ENCODE measurements at regions not wholly inside any gene's neighbourhood (a gene's known extent, or its start where the extent isn't known, plus 50 kb on each side); places are given as distances from the start of the nearest gene placed in this dataset.

DNA sequence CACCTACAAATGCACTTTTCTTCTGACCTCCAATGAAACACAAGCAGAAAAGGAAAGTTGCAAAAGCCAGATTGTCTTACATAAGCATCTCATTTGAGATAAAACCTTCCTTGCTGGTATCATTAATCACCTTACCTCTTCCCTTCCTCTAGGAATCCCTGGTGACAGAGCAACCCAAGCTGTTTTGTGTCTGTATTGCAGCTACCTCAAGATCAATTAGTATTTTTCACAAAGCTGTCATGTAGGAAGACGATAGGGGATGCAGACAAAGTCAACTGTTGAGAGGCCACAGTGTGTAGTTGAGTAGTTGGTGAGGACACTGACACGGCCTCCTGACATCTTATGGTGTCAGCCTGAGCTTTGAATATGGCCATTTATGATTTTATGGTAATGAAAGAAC, 339.1 kb upstream of the SLC10A2 start:
- Histone ChIP-seq H3K4me1 (ENCODE audit: control insufficient read depth, insufficient read depth, low read length, poor library complexity, severe bottlenecking) (no peaks in the 10 kb centered on the region), H3K36me3 (ENCODE audit: control insufficient read depth, insufficient read depth, low read length) (no peaks in the 10 kb centered on the region), H3K27ac (ENCODE audit: insufficient read depth, low read length, poor library complexity, severe bottlenecking) (no peak overlapping the region), H3K27me3 (replicated peaks; ENCODE audit: control insufficient read depth, insufficient read depth, low read length, poor library complexity, severe bottlenecking) (no peaks in the 10 kb centered on the region), H3K4me3 (ENCODE audit: insufficient read depth, low read depth, low read length, poor library complexity, severe bottlenecking) (no peak overlapping the region), H3K9me3 (ENCODE audit: control insufficient read depth, low read length) (no peaks in the 10 kb centered on the region)
- DNase-seq = no peak

DNA sequence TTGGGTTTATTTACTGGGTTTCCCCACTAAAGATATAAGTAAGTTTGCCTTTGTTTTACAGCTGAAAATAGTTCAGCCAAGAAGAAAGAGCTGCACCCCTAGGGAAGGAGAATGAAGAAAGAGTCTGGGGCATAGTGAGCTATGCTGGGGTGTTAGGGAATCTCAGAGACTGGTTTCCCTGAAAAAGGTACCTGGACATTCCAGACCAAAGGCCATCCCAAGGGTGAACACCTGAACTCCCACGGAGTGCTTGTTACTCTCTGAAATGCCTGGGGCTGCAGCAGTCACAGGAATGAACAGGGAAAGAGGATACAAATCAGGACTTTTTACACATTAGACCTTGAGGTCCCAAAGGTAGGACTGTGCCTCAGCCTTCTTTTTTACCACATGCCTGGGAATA, 337.6 kb upstream of the SLC10A2 start:
- DNase-seq = no peak
- H3K4me1 ChIP-seq (ENCODE audit: control insufficient read depth, insufficient read depth, low read length, poor library complexity, severe bottlenecking) = no peaks in the 10 kb centered on the region
- H3K27me3 ChIP-seq (replicated peaks; ENCODE audit: control insufficient read depth, insufficient read depth, low read length, poor library complexity, severe bottlenecking) = no peaks in the 10 kb centered on the region
- H3K4me3 ChIP-seq (ENCODE audit: insufficient read depth, low read depth, low read length, poor library complexity, severe bottlenecking) = no peak overlapping the region
- no peaks in the 10 kb centered on the region for H3K9me3 ChIP-seq (ENCODE audit: control insufficient read depth, low read length)
- H3K27ac ChIP-seq (ENCODE audit: insufficient read depth, low read length, poor library complexity, severe bottlenecking) = no peak overlapping the region
- H3K36me3 ChIP-seq (ENCODE audit: control insufficient read depth, insufficient read depth, low read length) = no peaks in the 10 kb centered on the region

DNA sequence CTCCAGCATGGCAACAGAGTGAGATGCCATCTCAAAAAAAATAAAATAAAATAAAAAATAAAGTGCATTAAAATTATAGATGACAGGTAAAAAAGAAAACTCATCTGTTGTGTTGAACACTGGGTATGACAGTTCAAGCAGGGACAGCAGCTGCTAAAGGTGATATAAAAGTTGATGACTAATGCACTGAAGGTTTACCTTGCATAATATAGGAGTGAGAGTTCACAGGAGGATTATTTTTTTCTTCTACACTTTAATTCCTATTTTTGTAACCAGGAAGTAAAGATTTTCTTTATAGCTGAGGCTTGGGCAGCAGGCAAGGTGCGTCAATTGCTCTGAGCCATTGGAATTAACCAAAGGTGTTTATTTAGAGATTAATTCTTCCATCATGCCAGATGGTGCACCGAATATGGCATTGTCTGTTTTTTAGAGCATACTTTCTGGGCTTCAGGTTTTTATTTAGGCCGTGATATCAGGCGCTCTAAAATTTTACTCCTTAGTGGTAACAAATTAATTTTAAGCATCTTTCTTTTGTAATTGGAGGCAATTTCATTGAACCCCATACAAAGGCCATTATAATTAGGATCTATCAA, 337.0 kb upstream of the SLC10A2 start:
- H3K27ac ChIP-seq (ENCODE audit: insufficient read depth, low read length, poor library complexity, severe bottlenecking) = no peak overlapping the region
- DNase-seq = no peak
- H3K36me3 ChIP-seq (ENCODE audit: control insufficient read depth, insufficient read depth, low read length) = no peaks in the 10 kb centered on the region
- no peaks in the 10 kb centered on the region for H3K9me3 ChIP-seq (ENCODE audit: control insufficient read depth, low read length)
- no peak overlapping the region for H3K4me3 ChIP-seq (ENCODE audit: insufficient read depth, low read depth, low read length, poor library complexity, severe bottlenecking)
- no peaks in the 10 kb centered on the region for H3K4me1 ChIP-seq (ENCODE audit: control insufficient read depth, insufficient read depth, low read length, poor library complexity, severe bottlenecking)
- H3K27me3 ChIP-seq (replicated peaks; ENCODE audit: control insufficient read depth, insufficient read depth, low read length, poor library complexity, severe bottlenecking) = no peaks in the 10 kb centered on the region

DNA sequence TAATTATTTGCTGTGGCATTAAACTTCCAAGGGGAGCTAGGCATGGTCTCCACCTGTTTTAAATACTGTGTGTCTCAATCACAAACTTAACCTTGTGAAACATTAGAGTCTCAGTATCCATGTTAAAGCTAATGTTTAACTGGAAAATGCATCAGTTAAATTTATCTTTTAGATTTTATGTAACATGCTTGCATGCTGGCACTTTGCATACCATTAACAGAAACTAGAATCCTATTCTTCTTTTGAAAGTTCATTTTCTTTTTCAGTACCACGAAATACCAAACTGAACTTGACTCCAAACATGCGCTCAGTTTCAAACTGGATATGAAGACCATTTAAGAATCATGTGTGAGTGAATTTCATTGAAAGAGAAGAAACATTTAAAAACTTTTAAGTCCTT, 328.9 kb upstream of the SLC10A2 start:
- Histone ChIP-seq H3K4me3 (ENCODE audit: insufficient read depth, low read depth, low read length, poor library complexity, severe bottlenecking) (no peak overlapping the region), H3K4me1 (ENCODE audit: control insufficient read depth, insufficient read depth, low read length, poor library complexity, severe bottlenecking) (no peaks in the 10 kb centered on the region), H3K36me3 (ENCODE audit: control insufficient read depth, insufficient read depth, low read length) (no peaks in the 10 kb centered on the region), H3K27me3 (replicated peaks; ENCODE audit: control insufficient read depth, insufficient read depth, low read length, poor library complexity, severe bottlenecking) (no peaks in the 10 kb centered on the region), H3K27ac (ENCODE audit: insufficient read depth, low read length, poor library complexity, severe bottlenecking) (no peak overlapping the region), H3K9me3 (ENCODE audit: control insufficient read depth, low read length) (no peaks in the 10 kb centered on the region)
- DNase-seq = no peak

DNA sequence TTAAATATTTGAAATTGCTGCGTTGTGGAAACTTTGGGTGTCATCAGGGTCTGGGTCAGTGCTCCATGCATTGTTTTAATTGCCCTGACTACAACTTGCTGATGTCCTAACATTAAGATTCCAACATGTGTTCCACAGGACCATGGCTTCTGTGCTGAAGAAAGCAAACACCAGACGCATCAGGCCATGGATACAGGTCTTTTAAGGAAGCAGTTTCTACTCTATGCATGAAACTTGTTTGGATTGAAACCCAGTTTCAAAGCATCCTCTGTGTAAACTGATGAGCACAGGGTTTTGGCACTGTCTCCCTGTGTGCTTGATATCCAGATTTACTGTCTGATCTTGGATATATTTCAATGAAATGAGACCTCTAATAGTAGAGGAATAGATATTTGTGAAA, 328.4 kb upstream of the SLC10A2 start:
- Histone ChIP-seq H3K27me3 (replicated peaks; ENCODE audit: control insufficient read depth, insufficient read depth, low read length, poor library complexity, severe bottlenecking) (no peaks in the 10 kb centered on the region), H3K9me3 (ENCODE audit: control insufficient read depth, low read length) (no peaks in the 10 kb centered on the region), H3K27ac (ENCODE audit: insufficient read depth, low read length, poor library complexity, severe bottlenecking) (no peak overlapping the region), H3K36me3 (ENCODE audit: control insufficient read depth, insufficient read depth, low read length) (no peaks in the 10 kb centered on the region), H3K4me3 (ENCODE audit: insufficient read depth, low read depth, low read length, poor library complexity, severe bottlenecking) (no peak overlapping the region), H3K4me1 (ENCODE audit: control insufficient read depth, insufficient read depth, low read length, poor library complexity, severe bottlenecking) (no peaks in the 10 kb centered on the region)
- no peak for DNase-seq

DNA sequence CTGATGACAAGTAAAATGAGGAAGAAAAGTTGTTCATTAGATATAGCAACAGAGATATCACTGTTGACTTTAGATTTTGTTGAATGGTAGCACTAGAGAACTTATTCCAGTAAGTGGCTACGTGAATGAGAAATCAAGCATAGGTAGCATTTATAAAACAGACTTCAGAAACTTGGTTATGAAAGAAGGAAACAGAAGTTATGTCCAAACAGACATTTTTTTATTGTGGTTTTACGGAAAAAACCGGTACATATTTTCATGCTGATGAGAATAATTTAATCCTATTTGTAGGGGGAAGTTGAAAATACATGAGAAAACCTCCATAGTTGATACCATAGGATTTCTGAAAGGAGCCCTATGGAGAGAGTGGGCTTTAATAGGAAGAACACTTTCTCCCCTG, 325.7 kb upstream of the SLC10A2 start:
- no peak for DNase-seq
- Histone ChIP-seq H3K36me3 (ENCODE audit: control insufficient read depth, insufficient read depth, low read length) (no peaks in the 10 kb centered on the region), H3K9me3 (ENCODE audit: control insufficient read depth, low read length) (no peaks in the 10 kb centered on the region), H3K27ac (ENCODE audit: insufficient read depth, low read length, poor library complexity, severe bottlenecking) (no peak overlapping the region), H3K4me3 (ENCODE audit: insufficient read depth, low read depth, low read length, poor library complexity, severe bottlenecking) (no peak overlapping the region), H3K4me1 (ENCODE audit: control insufficient read depth, insufficient read depth, low read length, poor library complexity, severe bottlenecking) (no peaks in the 10 kb centered on the region), H3K27me3 (replicated peaks; ENCODE audit: control insufficient read depth, insufficient read depth, low read length, poor library complexity, severe bottlenecking) (no peaks in the 10 kb centered on the region)

DNA sequence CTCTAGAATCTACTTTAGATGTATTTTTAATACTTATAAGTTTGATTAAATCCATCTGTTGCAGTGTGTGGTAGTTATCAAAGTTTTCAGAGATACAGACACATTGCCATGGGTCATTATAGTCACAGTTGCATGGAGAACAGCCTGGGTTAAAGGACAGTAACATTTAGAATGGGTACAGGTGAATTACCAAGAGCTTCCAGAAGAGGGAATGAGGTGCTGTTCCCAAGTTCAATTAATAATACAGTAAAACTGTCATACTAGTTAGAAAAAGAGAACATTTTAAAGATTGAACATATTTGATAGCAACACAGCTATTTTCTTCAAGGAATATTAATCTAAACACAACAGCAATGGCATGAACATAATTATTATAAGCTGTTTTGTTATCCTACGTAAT, 322.6 kb upstream of the SLC10A2 start:
- no peaks in the 10 kb centered on the region for H3K4me1 ChIP-seq (ENCODE audit: control insufficient read depth, insufficient read depth, low read length, poor library complexity, severe bottlenecking)
- DNase-seq = no peak
- no peak overlapping the region for H3K4me3 ChIP-seq (ENCODE audit: insufficient read depth, low read depth, low read length, poor library complexity, severe bottlenecking)
- H3K36me3 ChIP-seq (ENCODE audit: control insufficient read depth, insufficient read depth, low read length) = no peaks in the 10 kb centered on the region
- H3K9me3 ChIP-seq (ENCODE audit: control insufficient read depth, low read length) = no peaks in the 10 kb centered on the region
- no peaks in the 10 kb centered on the region for H3K27me3 ChIP-seq (replicated peaks; ENCODE audit: control insufficient read depth, insufficient read depth, low read length, poor library complexity, severe bottlenecking)
- no peak overlapping the region for H3K27ac ChIP-seq (ENCODE audit: insufficient read depth, low read length, poor library complexity, severe bottlenecking)

DNA sequence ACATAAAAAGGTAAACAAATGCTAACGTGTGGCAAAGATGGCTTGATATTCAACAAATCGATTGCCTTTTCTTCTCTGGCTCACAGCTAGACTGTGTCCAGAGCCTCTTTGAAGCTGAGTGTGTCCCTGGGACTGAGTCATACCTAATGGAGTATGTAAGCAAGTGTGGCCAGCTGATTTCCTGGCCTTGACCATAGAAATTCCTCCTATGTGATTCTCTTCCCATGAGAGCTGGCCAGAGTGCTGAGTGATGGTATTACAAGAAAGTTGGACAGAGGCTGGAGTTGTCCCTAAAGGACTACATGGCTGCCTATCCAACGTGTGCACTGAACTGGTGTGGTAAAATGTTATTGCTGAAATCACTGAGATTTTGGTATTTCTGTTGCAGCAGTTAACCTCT, 320.1 kb upstream of the SLC10A2 start:
- no peak overlapping the region for H3K27ac ChIP-seq (ENCODE audit: insufficient read depth, low read length, poor library complexity, severe bottlenecking)
- H3K4me3 ChIP-seq (ENCODE audit: insufficient read depth, low read depth, low read length, poor library complexity, severe bottlenecking) = no peak overlapping the region
- H3K36me3 ChIP-seq (ENCODE audit: control insufficient read depth, insufficient read depth, low read length) = no peaks in the 10 kb centered on the region
- DNase-seq = no peak
- no peaks in the 10 kb centered on the region for H3K9me3 ChIP-seq (ENCODE audit: control insufficient read depth, low read length)
- H3K27me3 ChIP-seq (replicated peaks; ENCODE audit: control insufficient read depth, insufficient read depth, low read length, poor library complexity, severe bottlenecking) = no peaks in the 10 kb centered on the region
- H3K4me1 ChIP-seq (ENCODE audit: control insufficient read depth, insufficient read depth, low read length, poor library complexity, severe bottlenecking) = no peaks in the 10 kb centered on the region

DNA sequence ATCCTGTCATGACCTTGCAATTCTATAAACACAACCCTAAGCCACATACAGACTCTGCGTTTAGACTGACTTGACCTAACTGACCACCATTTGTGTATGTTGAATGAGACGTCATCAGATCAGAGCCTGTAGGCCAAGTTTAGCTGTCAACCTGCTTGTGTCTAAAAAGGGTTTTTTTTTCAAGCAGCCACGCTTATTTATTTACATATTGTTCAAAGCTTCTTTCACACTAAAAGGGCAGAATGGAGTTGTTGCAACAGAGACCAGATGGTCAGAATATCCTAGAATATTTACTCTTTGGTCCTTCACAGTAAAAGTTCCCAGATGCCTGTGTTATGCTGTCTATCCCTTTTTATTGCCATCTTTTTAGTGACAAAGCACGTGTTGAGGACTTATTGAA, 307.7 kb upstream of the SLC10A2 start:
- Histone ChIP-seq H3K4me3 (ENCODE audit: insufficient read depth, low read depth, low read length, poor library complexity, severe bottlenecking) (no peak overlapping the region), H3K27ac (ENCODE audit: insufficient read depth, low read length, poor library complexity, severe bottlenecking) (no peak overlapping the region), H3K27me3 (replicated peaks; ENCODE audit: control insufficient read depth, insufficient read depth, low read length, poor library complexity, severe bottlenecking) (no peaks in the 10 kb centered on the region), H3K9me3 (ENCODE audit: control insufficient read depth, low read length) (no peaks in the 10 kb centered on the region), H3K36me3 (ENCODE audit: control insufficient read depth, insufficient read depth, low read length) (no peaks in the 10 kb centered on the region), H3K4me1 (ENCODE audit: control insufficient read depth, insufficient read depth, low read length, poor library complexity, severe bottlenecking) (no peaks in the 10 kb centered on the region)
- no peak for DNase-seq

DNA sequence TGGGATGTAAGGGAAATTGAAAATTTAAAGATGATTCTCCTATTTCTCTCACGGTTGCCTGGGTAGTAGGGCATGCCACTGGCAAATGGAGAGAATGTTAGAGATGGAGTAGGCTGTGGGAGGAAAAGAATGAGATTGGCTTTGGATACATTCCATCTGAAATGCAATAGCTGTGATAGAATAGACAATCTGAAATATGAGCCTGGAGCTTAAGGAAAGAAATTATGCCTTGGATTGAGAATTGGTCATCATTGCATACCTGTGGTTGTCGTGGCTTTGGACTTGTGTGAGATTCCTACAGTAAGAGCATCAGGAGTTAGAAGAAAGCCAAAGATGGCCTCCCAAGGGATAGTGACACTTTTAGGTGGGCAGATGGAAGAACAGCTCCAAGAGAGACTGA, 305.1 kb upstream of the SLC10A2 start:
- H3K36me3 ChIP-seq (ENCODE audit: control insufficient read depth, insufficient read depth, low read length) = no peaks in the 10 kb centered on the region
- H3K27ac ChIP-seq (ENCODE audit: insufficient read depth, low read length, poor library complexity, severe bottlenecking) = no peak overlapping the region
- no peak overlapping the region for H3K4me3 ChIP-seq (ENCODE audit: insufficient read depth, low read depth, low read length, poor library complexity, severe bottlenecking)
- no peaks in the 10 kb centered on the region for H3K9me3 ChIP-seq (ENCODE audit: control insufficient read depth, low read length)
- no peaks in the 10 kb centered on the region for H3K4me1 ChIP-seq (ENCODE audit: control insufficient read depth, insufficient read depth, low read length, poor library complexity, severe bottlenecking)
- H3K27me3 ChIP-seq (replicated peaks; ENCODE audit: control insufficient read depth, insufficient read depth, low read length, poor library complexity, severe bottlenecking) = no peaks in the 10 kb centered on the region
- no peak for DNase-seq

DNA sequence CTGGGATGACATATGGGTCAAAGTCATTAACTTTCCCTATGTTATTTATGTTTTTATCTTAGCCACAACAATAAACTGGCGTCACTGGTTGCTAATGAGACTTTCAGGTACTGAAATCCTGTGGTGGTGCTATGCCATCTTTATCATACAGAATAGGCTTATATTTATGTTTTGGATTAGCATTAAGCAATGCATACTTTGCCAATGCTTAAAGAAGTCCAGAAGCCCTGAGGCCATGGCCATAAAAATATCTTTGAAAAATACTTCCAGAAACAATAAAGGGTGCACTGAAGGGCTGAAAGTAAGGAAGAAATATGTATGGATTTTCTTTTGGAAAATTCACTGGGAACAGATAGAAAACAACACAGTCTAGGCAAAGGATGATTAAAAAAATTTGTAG, 304.6 kb upstream of the SLC10A2 start:
- H3K4me3 ChIP-seq (ENCODE audit: insufficient read depth, low read depth, low read length, poor library complexity, severe bottlenecking) = no peak overlapping the region
- no peak overlapping the region for H3K27ac ChIP-seq (ENCODE audit: insufficient read depth, low read length, poor library complexity, severe bottlenecking)
- DNase-seq = no peak
- no peaks in the 10 kb centered on the region for H3K27me3 ChIP-seq (replicated peaks; ENCODE audit: control insufficient read depth, insufficient read depth, low read length, poor library complexity, severe bottlenecking)
- H3K9me3 ChIP-seq (ENCODE audit: control insufficient read depth, low read length) = no peaks in the 10 kb centered on the region
- no peaks in the 10 kb centered on the region for H3K4me1 ChIP-seq (ENCODE audit: control insufficient read depth, insufficient read depth, low read length, poor library complexity, severe bottlenecking)
- H3K36me3 ChIP-seq (ENCODE audit: control insufficient read depth, insufficient read depth, low read length) = no peaks in the 10 kb centered on the region
